Astrocyte (in vitro differentiated cells and primary cell): ENCODE measurements at regions not wholly inside any gene's neighbourhood (a gene's known extent, or its start where the extent isn't known, plus 50 kb on each side); places are given as distances from the start of the nearest gene placed in this dataset.
A peak's percentile ranks its signal among the peaks of the same experiment; 100 is the strongest.

Experiments used
- DNase-seq: peaks from one replicate; pipeline ENCODE4 v3.0.0-alpha.2; 2010; ENCODE audit warnings: low read depth
- FAIRE-seq: peaks from 2 replicates; lab custom pipeline; 2011; peaks lifted over from hg19 to GRCh38; lab: Jason Lieb, UNC
- H2AFZ ChIP-seq: 2 replicates; pipeline ENCODE4 v1.6.0; 2012; ENCODE audit warnings: low read depth, low read length, inconsistent platforms
- H3K27ac ChIP-seq: 2 replicates; pipeline ENCODE4 v1.5.1; 2011; ENCODE audit warnings: low read depth, low read length, inconsistent platforms
- H3K27me3 ChIP-seq: 2 replicates; pipeline ENCODE4 v1.6.0; 2011; ENCODE audit warnings: low read length, inconsistent platforms; ENCODE audit not compliant: insufficient read depth
- H3K36me3 ChIP-seq: 2 replicates; pipeline ENCODE4 v1.5.1; 2011; ENCODE audit warnings: low read length, inconsistent platforms; ENCODE audit not compliant: insufficient read depth
- H3K4me1 ChIP-seq: 2 replicates; pipeline ENCODE4 v1.5.1; 2011; ENCODE audit warnings: low read length, inconsistent platforms; ENCODE audit not compliant: insufficient read depth
- H3K4me2 ChIP-seq: 2 replicates; pipeline ENCODE4 v1.6.0; 2012; ENCODE audit warnings: low read length, inconsistent platforms
- H3K4me3 ChIP-seq: 2 replicates; pipeline ENCODE4 v1.5.1; 2011; ENCODE audit warnings: low read depth, mild to moderate bottlenecking, low read length, inconsistent platforms; ENCODE audit not compliant: insufficient read depth
- H3K79me2 ChIP-seq: 2 replicates; pipeline ENCODE4 v1.6.0; 2012; ENCODE audit warnings: mild to moderate bottlenecking, low read length, inconsistent platforms; ENCODE audit not compliant: insufficient read depth
- H3K9ac ChIP-seq: 2 replicates; pipeline ENCODE4 v1.6.0; 2012; ENCODE audit warnings: mild to moderate bottlenecking, low read length, inconsistent platforms
- H3K9me3 ChIP-seq: 2 replicates; pipeline ENCODE4 v1.5.1; 2012; ENCODE audit warnings: low read depth, mild to moderate bottlenecking, low read length, inconsistent platforms; ENCODE audit not compliant: insufficient read depth
- H4K20me1 ChIP-seq: 2 replicates; pipeline ENCODE4 v1.6.0; 2012; ENCODE audit warnings: low read length, inconsistent platforms; ENCODE audit not compliant: insufficient read depth
- H3K27ac Mint-ChIP-seq: one replicate; pipeline ENCODE4 v1.8.0; 2021; ENCODE audit warnings: mild to moderate bottlenecking, mixed read lengths; ENCODE audit not compliant: unreplicated experiment
- H3K27me3 Mint-ChIP-seq: one replicate; pipeline ENCODE4 v1.8.0; 2021; ENCODE audit warnings: low read depth, mixed read lengths; ENCODE audit not compliant: unreplicated experiment
- H3K36me3 Mint-ChIP-seq: one replicate; pipeline ENCODE4 v1.8.0; 2021; ENCODE audit warnings: low read depth, mixed read lengths; ENCODE audit not compliant: unreplicated experiment
- H3K4me1 Mint-ChIP-seq: one replicate; pipeline ENCODE4 v1.8.0; 2021; ENCODE audit warnings: low read depth, mixed read lengths; ENCODE audit not compliant: unreplicated experiment
- H3K4me3 Mint-ChIP-seq: one replicate; pipeline ENCODE4 v1.8.0; 2021; ENCODE audit warnings: mild to moderate bottlenecking, moderate library complexity, mixed read lengths; ENCODE audit not compliant: unreplicated experiment
- H3K9me3 Mint-ChIP-seq: one replicate; pipeline ENCODE4 v1.8.0; 2021; ENCODE audit warnings: mild to moderate bottlenecking, mixed read lengths; ENCODE audit not compliant: unreplicated experiment
- CTCF ChIP-seq: IDR thresholded peaks from 2 replicates; pipeline ENCODE4 v1.5.1; 2011; ENCODE audit warnings: low read depth, mild to moderate bottlenecking, inconsistent platforms, low read length, moderate library complexity; ENCODE audit not compliant: insufficient read depth
- EZH2 ChIP-seq: IDR thresholded peaks from 2 replicates; pipeline ENCODE4 v1.6.1; 2012; ENCODE audit warnings: mild to moderate bottlenecking, low read length, inconsistent platforms; ENCODE audit not compliant: insufficient read depth

- no peaks in the 10 kb centered on the region for H3K27me3 ChIP-seq
- H3K27me3 Mint-ChIP-seq, result no peaks in the 10 kb centered on the region
- no peaks in the 10 kb centered on the region for H3K9me3 Mint-ChIP-seq
- no peak overlapping the region for H2AFZ ChIP-seq
- H3K4me1 Mint-ChIP-seq, result peaks cover 4% of the 10 kb centered on the region
- DNase-seq (no peak), FAIRE-seq (no peak)
- H3K36me3 Mint-ChIP-seq, result peaks cover 15% of the 10 kb centered on the region
- H3K27ac Mint-ChIP-seq, result no peak overlapping the region
- no peak overlapping the region for H3K4me2 ChIP-seq
- no peak overlapping the region for H3K4me3 ChIP-seq
- TF ChIP-seq CTCF, result no peak
- TF ChIP-seq EZH2, result no peak
- H3K4me1 ChIP-seq, result peaks cover 6% of the 10 kb centered on the region
- H3K9me3 ChIP-seq, result peaks cover 5% of the 10 kb centered on the region
- no peak overlapping the region for H3K4me3 Mint-ChIP-seq
- H3K36me3 ChIP-seq, result peaks cover 6% of the 10 kb centered on the region
- H4K20me1 ChIP-seq, result peaks cover 6% of the 10 kb centered on the region
- no peak overlapping the region for H3K9ac ChIP-seq
- no peak overlapping the region for H3K27ac ChIP-seq
- no peaks in the 10 kb centered on the region for H3K79me2 ChIP-seq
Measured at GRCh38 chr17:63364944-63365343, 81.2 kb downstream of the CYB561 start.

GRCh38 chr17:63365366-63366240 lies 80.5 kb downstream of the CYB561 start:
- Mint-ChIP-seq H3K36me3 (peaks cover 16% of the 10 kb centered on the region), H3K9me3 (no peaks in the 10 kb centered on the region), H3K4me3 (no peak overlapping the region), H3K4me1 (peaks cover 4% of the 10 kb centered on the region), H3K27ac (no peak overlapping the region), H3K27me3 (no peaks in the 10 kb centered on the region)
- Histone ChIP-seq H3K79me2 (no peaks in the 10 kb centered on the region), H3K4me3 (no peak overlapping the region), H3K27me3 (no peaks in the 10 kb centered on the region), H3K9ac (no peak overlapping the region), H3K4me2 (no peak overlapping the region), H3K36me3 (peaks cover 8% of the 10 kb centered on the region), H3K9me3 (peaks cover 5% of the 10 kb centered on the region), H4K20me1 (peaks cover 6% of the 10 kb centered on the region), H2AFZ (no peak overlapping the region), H3K27ac (no peak overlapping the region), H3K4me1 (peaks cover 6% of the 10 kb centered on the region)
- FAIRE-seq (no peak), DNase-seq (peak; percentile 47)
- TF ChIP-seq EZH2 (no peak), CTCF (no peak)

- DNase-seq, result no peak
- Histone ChIP-seq H3K4me1 (peaks cover 6% of the 10 kb centered on the region), H2AFZ (no peak overlapping the region), H3K79me2 (no peaks in the 10 kb centered on the region), H4K20me1 (peaks cover 6% of the 10 kb centered on the region), H3K36me3 (peaks cover 10% of the 10 kb centered on the region), H3K4me2 (no peak overlapping the region), H3K9ac (no peak overlapping the region), H3K27me3 (no peaks in the 10 kb centered on the region), H3K27ac (no peak overlapping the region), H3K9me3 (peaks cover 5% of the 10 kb centered on the region), H3K4me3 (no peak overlapping the region)
- no peak overlapping the region for H3K27ac Mint-ChIP-seq
- no peaks in the 10 kb centered on the region for H3K9me3 Mint-ChIP-seq
- no peak for FAIRE-seq
- H3K36me3 Mint-ChIP-seq, result peaks cover 12% of the 10 kb centered on the region
- H3K4me1 Mint-ChIP-seq, result peaks cover 4% of the 10 kb centered on the region
- no peaks in the 10 kb centered on the region for H3K27me3 Mint-ChIP-seq
- H3K4me3 Mint-ChIP-seq, result no peak overlapping the region
- no peak for TF ChIP-seq CTCF
- no peak for TF ChIP-seq EZH2
Measured at GRCh38 chr17:63366241-63366566, 79.9 kb downstream of the CYB561 start.
